Lower leg skin (tissue), 3 donors: ENCODE measurements at regions not wholly inside any gene's neighbourhood (a gene's known extent, or its start where the extent isn't known, plus 50 kb on each side); places are given as distances from the start of the nearest gene placed in this dataset.

Experiments used
- POLR2A ChIP-seq, 2 donors: fragments of 450-650 bp; IDR thresholded peaks; one replicate each; pipeline ENCODE4 v1.6.1; 2016 to 2017; ENCODE audit warnings: antibody characterized with exemption in 2 of 2, mild to moderate bottlenecking in 1 of 2, moderate library complexity in 1 of 2
- TF ChIP-seq, protein P1 (sequence below), 3 donors: fragments of 450-650 bp; IDR thresholded peaks; one replicate each; pipeline ENCODE4 v1.5.1; 2016; ENCODE audit warnings: antibody characterized with exemption in 3 of 3, mild to moderate bottlenecking in 3 of 3, moderate library complexity in 2 of 3

GRCh38 chr4:106717091-106717490, 319.0 kb downstream of the DKK2 start:
- TF ChIP-seq, protein P1, sequence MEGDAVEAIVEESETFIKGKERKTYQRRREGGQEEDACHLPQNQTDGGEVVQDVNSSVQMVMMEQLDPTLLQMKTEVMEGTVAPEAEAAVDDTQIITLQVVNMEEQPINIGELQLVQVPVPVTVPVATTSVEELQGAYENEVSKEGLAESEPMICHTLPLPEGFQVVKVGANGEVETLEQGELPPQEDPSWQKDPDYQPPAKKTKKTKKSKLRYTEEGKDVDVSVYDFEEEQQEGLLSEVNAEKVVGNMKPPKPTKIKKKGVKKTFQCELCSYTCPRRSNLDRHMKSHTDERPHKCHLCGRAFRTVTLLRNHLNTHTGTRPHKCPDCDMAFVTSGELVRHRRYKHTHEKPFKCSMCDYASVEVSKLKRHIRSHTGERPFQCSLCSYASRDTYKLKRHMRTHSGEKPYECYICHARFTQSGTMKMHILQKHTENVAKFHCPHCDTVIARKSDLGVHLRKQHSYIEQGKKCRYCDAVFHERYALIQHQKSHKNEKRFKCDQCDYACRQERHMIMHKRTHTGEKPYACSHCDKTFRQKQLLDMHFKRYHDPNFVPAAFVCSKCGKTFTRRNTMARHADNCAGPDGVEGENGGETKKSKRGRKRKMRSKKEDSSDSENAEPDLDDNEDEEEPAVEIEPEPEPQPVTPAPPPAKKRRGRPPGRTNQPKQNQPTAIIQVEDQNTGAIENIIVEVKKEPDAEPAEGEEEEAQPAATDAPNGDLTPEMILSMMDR (IDR thresholded peaks at IDR 0.05) = no peak
- no peak for TF ChIP-seq POLR2A (IDR thresholded peaks at IDR 0.05)
